ENCODE measurements at regions not wholly inside any gene's neighbourhood (a gene's known extent, or its start where the extent isn't known, plus 50 kb on each side); places are given as distances from the start of the nearest gene placed in this dataset.

DNA sequence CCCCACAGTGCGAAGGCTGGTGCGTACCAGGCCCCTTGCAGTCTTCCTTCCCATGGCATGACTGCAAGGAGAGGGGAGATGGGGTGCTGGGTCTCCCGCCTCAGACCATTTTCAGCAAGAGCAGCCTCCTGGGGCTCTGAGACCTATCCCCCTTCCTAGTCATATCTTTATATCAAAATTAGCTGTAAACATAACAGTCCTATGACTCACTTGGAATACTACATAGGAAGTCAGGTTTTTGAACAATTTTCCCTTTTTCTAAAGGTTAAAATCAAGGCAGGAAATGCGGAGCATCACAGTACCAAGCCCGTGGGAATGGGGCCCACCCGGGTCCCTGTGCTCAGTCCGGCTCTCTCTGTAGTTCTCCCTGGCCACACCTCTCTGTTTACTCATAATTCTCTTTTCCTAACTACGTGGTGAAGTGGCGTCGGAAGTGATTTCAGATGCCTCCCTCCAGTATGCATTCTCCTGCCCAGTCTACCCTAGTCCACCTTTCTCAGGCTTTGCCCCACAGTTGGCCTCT is 109.8 kb upstream of the TMEM170B start:
- no TSS peak for BruUV-seq (replicated peaks)
- H3K4me2 ChIP-seq (ENCODE audit: control insufficient read depth, insufficient read depth), result no peak overlapping the region
- CTCF ChIA-PET, result interaction anchor here (1.2 to 2.7 kb wide), 6 partner anchors 11 to 47 kb away, joined by 4 to 15 read pairs (median 7); no protein-coding TSS in a partner anchor
- FAIRE-seq (no peak), ATAC-seq (no peak), DNase-seq (ENCODE audit: low read depth, low spot score) (no peak)
- SMC1A ChIA-PET (ENCODE audit: uncharacterized antibody, unreplicated experiment), result interaction anchor here (0.6 to 17.4 kb wide), 14 partner anchors 11 to 150 kb away, joined by 3 to 190 read pairs (median 8); no protein-coding TSS in a partner anchor
- TF ChIP-seq NFYA (IDR thresholded peaks at IDR 0.05; ENCODE audit: borderline replicate concordance, low read depth, low read length) (no peak), SIN3A (IDR thresholded peaks at IDR 0.05; ENCODE audit: low read depth, low read length) (no peak), FOXK2 (IDR thresholded peaks at IDR 0.05) (no peak), FOS (IDR thresholded peaks at IDR 0.05; ENCODE audit: borderline replicate concordance, extremely low read depth, insufficient read length) (no peak), RCOR1 (conservative IDR thresholded peaks at IDR 0.05; ENCODE audit: low read depth, low read length) (no peak), IKZF1 (conservative IDR thresholded peaks at IDR 0.05) (no peak), TARDBP (IDR thresholded peaks at IDR 0.05; ENCODE audit: borderline replicate concordance) (no peak), NR2F1 (conservative IDR thresholded peaks at IDR 0.05) (no peak), POLR2AphosphoS5 (IDR thresholded peaks at IDR 0.05; ENCODE audit: low read length) (no peak), BACH1 (IDR thresholded peaks at IDR 0.05; ENCODE audit: borderline replicate concordance) (no peak)
- TF ChIP-seq, protein P1, sequence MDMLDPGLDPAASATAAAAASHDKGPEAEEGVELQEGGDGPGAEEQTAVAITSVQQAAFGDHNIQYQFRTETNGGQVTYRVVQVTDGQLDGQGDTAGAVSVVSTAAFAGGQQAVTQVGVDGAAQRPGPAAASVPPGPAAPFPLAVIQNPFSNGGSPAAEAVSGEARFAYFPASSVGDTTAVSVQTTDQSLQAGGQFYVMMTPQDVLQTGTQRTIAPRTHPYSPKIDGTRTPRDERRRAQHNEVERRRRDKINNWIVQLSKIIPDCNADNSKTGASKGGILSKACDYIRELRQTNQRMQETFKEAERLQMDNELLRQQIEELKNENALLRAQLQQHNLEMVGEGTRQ (IDR thresholded peaks at IDR 0.05; ENCODE audit: borderline replicate concordance, low read depth, low read length), result no peak
- intact Hi-C loops (cut with micrococcal nuclease; ENCODE audit: unreplicated experiment) (loop anchor here (2.0 kb wide), 2 partner anchors 45 to 53 kb away; no protein-coding TSS in a partner anchor), in situ Hi-C loops (cut with MboI) (no loop called here)
- no peaks in the 10 kb centered on the region for H3K79me2 ChIP-seq (ENCODE audit: control insufficient read depth, insufficient read depth, low read length)
- no peak overlapping the region for H2AFZ ChIP-seq (ENCODE audit: control insufficient read depth, low read depth, low read length)
- no peaks in the 10 kb centered on the region for H3K27me3 ChIP-seq (replicated peaks in 1 of 2; ENCODE audit: control insufficient read depth in 2 of 2, insufficient read depth in 2 of 2, low read length in 1 of 2)
- RAD21 ChIA-PET (ENCODE audit: unreplicated experiment), result interaction anchor here (0.9 to 7.3 kb wide), 10 partner anchors 12 to 150 kb away, joined by 3 to 82 read pairs (median 8); no protein-coding TSS in a partner anchor
- H4K20me1 ChIP-seq (ENCODE audit: control insufficient read depth, insufficient read depth), result no peaks in the 10 kb centered on the region
- H3K4me1 ChIP-seq (ENCODE audit: control insufficient read depth, insufficient read depth, low read length), result peaks cover 32% of the 10 kb centered on the region
- no peaks in the 10 kb centered on the region for H3K36me3 ChIP-seq (ENCODE audit: control insufficient read depth in 2 of 2, insufficient read depth in 2 of 2, low read length in 1 of 2)
- WGBS (ENCODE audit: insufficient coverage, insufficient replicate concordance, low lambda C conversion rate, missing lambda C conversion rate), result 91% methylated on average over 10 of the region's 10 CpGs
- no peaks in the 10 kb centered on the region; the same call in 2 of the 3 replicates for H3K9me3 ChIP-seq (replicated peaks; ENCODE audit: control insufficient read depth, insufficient read depth, low read length)
- POLR2A ChIA-PET, result interaction anchor here (0.7 to 2.2 kb wide), 6 partner anchors 8 to 48 kb away, joined by 4 to 11 read pairs (median 6); no protein-coding TSS in a partner anchor
- no peak overlapping the region for H3K9ac ChIP-seq (ENCODE audit: control insufficient read depth, insufficient read depth, low read length)
- H3K4me3 ChIP-seq, result no peak overlapping the region
- H3K27ac ChIP-seq (ENCODE audit: control insufficient read depth, insufficient read depth), result no peak overlapping the region

Measured in GM12878 (cell line).